ENCODE measurements at regions not wholly inside any gene's neighbourhood (a gene's known extent, or its start where the extent isn't known, plus 50 kb on each side); places are given as distances from the start of the nearest gene placed in this dataset.

GRCh38 chr5:29543501-29543900, 1650.0 kb upstream of the CDH6 start:
- TF ChIP-seq CTCF (conservative IDR thresholded peaks at IDR 0.05; ENCODE audit: low read depth in 2 of 2) = no peak
- TF ChIP-seq POLR2AphosphoS5 (IDR thresholded peaks at IDR 0.05; ENCODE audit: low read depth) = no peak

Data from GM23338 (cell line).